Kidney (tissue), 13 donors: ENCODE measurements at regions not wholly inside any gene's neighbourhood (a gene's known extent, or its start where the extent isn't known, plus 50 kb on each side); places are given as distances from the start of the nearest gene placed in this dataset.

Source experiments
- DNase-seq, 5 donors: peaks; one replicate each; pipeline ENCODE4 v3.0.0-alpha.2; 2013 to 2020
- FAIRE-seq: peaks from 2 replicates; lab custom pipeline; 2012; peaks lifted over from hg19 to GRCh38; lab: Jason Lieb, UNC
- H3K27ac ChIP-seq, 2 donors: one replicate each; pipeline ENCODE4 v1.7.0; 2013; ENCODE audit warnings: low read depth in 2 of 2, low read length in 2 of 2, inconsistent platforms in 1 of 2
- H3K27me3 ChIP-seq: one replicate; pipeline ENCODE4 v1.7.1; 2013; ENCODE audit warnings: low read length, inconsistent platforms; ENCODE audit not compliant: control insufficient read depth, insufficient read depth
- H3K36me3 ChIP-seq, 3 donors: one replicate each; pipeline versions ENCODE4 v1.7.0 to v1.7.1; 2013; ENCODE audit warnings: low read length in 3 of 3, control low read depth in 1 of 3, inconsistent platforms in 1 of 3; ENCODE audit not compliant: insufficient read depth in 3 of 3, control insufficient read depth in 2 of 3
- H3K4me1 ChIP-seq, 3 donors: one replicate each; pipeline versions ENCODE4 v1.7.0 to v1.7.1; 2013; ENCODE audit warnings: low read length in 3 of 3, inconsistent platforms in 1 of 3, low read depth in 1 of 3; ENCODE audit not compliant: control insufficient read depth in 2 of 3, insufficient read depth in 2 of 3
- H3K4me3 ChIP-seq, 3 donors: one replicate each; pipeline versions ENCODE4 v1.7.0 to v1.8.1; 2013; ENCODE audit warnings: low read length in 3 of 3, control low read depth in 1 of 3, inconsistent platforms in 1 of 3
- H3K9ac ChIP-seq, 3 donors: one replicate each; pipeline versions ENCODE4 v1.7.0 to v1.7.1; 2013; ENCODE audit warnings: low read length in 3 of 3, control low read depth in 1 of 3, inconsistent platforms in 1 of 3
- H3K9me3 ChIP-seq, 3 donors: one replicate each; pipeline versions ENCODE4 v1.7.0 to v1.7.1; 2013; ENCODE audit warnings: low read length in 3 of 3, control low read depth in 1 of 3, inconsistent platforms in 1 of 3; ENCODE audit not compliant: control insufficient read depth in 2 of 3, insufficient read depth in 1 of 3
- CTCF ChIP-seq: IDR thresholded peaks from 3 replicates; pipeline ENCODE4 v1.5.1; 2012; ENCODE audit warnings: mild to moderate bottlenecking, moderate library complexity, borderline replicate concordance; ENCODE audit not compliant: insufficient read depth; ENCODE audit errors: extremely low read depth
- intact Hi-C: fragments of 100-400 bp; cut with DNase I; formaldehyde crosslinking; loops from one replicate; pipeline ENCODE4 v1.11.1; 2022
- donor health status: control.
- donor health status: control.
- donor health status: control.
- donor health status: control.
- donor health status: control.
- donor health status: DM: yes; HTN: yes; CAD: no.
- donor health status: Normal renal cell carcinoma (clear cell type).

DNA sequence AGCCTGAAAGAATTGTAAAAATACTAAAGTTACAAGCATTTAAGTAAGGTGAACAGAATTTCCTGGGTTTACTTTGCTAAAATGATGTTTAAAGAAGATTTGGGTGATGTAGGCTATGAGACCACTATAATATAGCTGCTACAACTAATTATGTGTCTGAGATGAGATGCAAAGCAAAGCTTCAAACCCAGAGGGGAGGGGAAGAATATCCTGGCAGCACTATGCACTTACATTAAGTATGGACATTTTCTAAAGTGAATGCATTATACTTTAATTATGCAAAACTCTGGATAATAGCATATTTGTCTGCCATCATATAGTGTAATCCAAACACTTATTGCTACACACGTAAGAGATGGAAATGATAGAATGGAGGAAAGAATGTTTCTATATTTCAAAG, 1003.7 kb downstream of the GALC start:
- Histone ChIP-seq H3K27me3 (no peaks in the 10 kb centered on the region), H3K27ac (no peak overlapping the region), H3K9ac (no peak overlapping the region), H3K4me3 (no peak overlapping the region), H3K4me1 (no peaks in the 10 kb centered on the region), H3K9me3 (no peaks in the 10 kb centered on the region), H3K36me3 (no peaks in the 10 kb centered on the region)
- FAIRE-seq (no peak), DNase-seq (no peak)
- intact Hi-C loops: no loop called here
- no peak for TF ChIP-seq CTCF

GRCh38 chr14:86987966-86988365, 1005.0 kb downstream of the GALC start:
- DNase-seq: no peak
- no peak overlapping the region for H3K27ac ChIP-seq
- no peaks in the 10 kb centered on the region for H3K9me3 ChIP-seq
- H3K9ac ChIP-seq: no peak overlapping the region
- H3K36me3 ChIP-seq: no peaks in the 10 kb centered on the region
- H3K4me3 ChIP-seq: no peak overlapping the region
- intact Hi-C loops: no loop called here
- no peaks in the 10 kb centered on the region for H3K4me1 ChIP-seq
- no peak for FAIRE-seq
- no peak for TF ChIP-seq CTCF
- no peaks in the 10 kb centered on the region for H3K27me3 ChIP-seq

GRCh38 chr14:86973177-86973576, 1019.8 kb downstream of the GALC start:
- intact Hi-C loops: no loop called here
- Histone ChIP-seq H3K27ac (no peak overlapping the region), H3K9ac (no peak overlapping the region), H3K27me3 (no peaks in the 10 kb centered on the region), H3K4me3 (no peak overlapping the region), H3K9me3 (peaks cover 0 to 7% (median 0%) of the 10 kb centered on the region in 3 donors), H3K4me1 (no peaks in the 10 kb centered on the region), H3K36me3 (no peaks in the 10 kb centered on the region)
- TF ChIP-seq CTCF: no peak
- DNase-seq: no peak
- no peak for FAIRE-seq

- FAIRE-seq: no peak
- Histone ChIP-seq H3K27ac (no peak overlapping the region), H3K27me3 (no peaks in the 10 kb centered on the region), H3K36me3 (no peaks in the 10 kb centered on the region), H3K9ac (no peak overlapping the region), H3K4me3 (no peak overlapping the region), H3K9me3 (peaks cover 0 to 7% (median 0%) of the 10 kb centered on the region in 3 donors), H3K4me1 (no peaks in the 10 kb centered on the region)
- TF ChIP-seq CTCF: no peak
- DNase-seq: no peak
- intact Hi-C loops: no loop called here
Observed at GRCh38 chr14:86971292-86971691, 1021.7 kb downstream of the GALC start.
